NCI-H1694 (cell line): ENCODE measurements at regions not wholly inside any gene's neighbourhood (a gene's known extent, or its start where the extent isn't known, plus 50 kb on each side); places are given as distances from the start of the nearest gene placed in this dataset.
A peak's percentile ranks its signal among the peaks of the same experiment; 100 is the strongest.

ENCODE experiments used
- DNase-seq: peaks from one replicate; lab custom pipeline; 2025; lab: John Stamatoyannopoulos, UW

GRCh38 chr3:8254489-8254888, 247.1 kb upstream of the LMCD1 start:
- no peak for DNase-seq

GRCh38 chr3:8255725-8256124, 245.9 kb upstream of the LMCD1 start:
- DNase-seq = no peak

GRCh38 chr3:8256441-8257071, 245.1 kb upstream of the LMCD1 start:
- DNase-seq = no peak

- no peak for DNase-seq
Measured at GRCh38 chr3:8261018-8261417, 240.6 kb upstream of the LMCD1 start.

- no peak for DNase-seq
Measured at GRCh38 chr3:8266730-8267131, 234.9 kb upstream of the LMCD1 start.

- no peak for DNase-seq
Measured at GRCh38 chr3:8273479-8273878, 228.1 kb upstream of the LMCD1 start.

GRCh38 chr3:8276056-8276455, 225.6 kb upstream of the LMCD1 start:
- no peak for DNase-seq

GRCh38 chr3:8276506-8276905, 225.1 kb upstream of the LMCD1 start:
- DNase-seq = no peak

GRCh38 chr3:8278448-8278847, 223.2 kb upstream of the LMCD1 start:
- no peak for DNase-seq

GRCh38 chr3:8279476-8279875, 222.1 kb upstream of the LMCD1 start:
- DNase-seq = no peak

GRCh38 chr3:8279886-8280550, 221.6 kb upstream of the LMCD1 start:
- no peak for DNase-seq

- no peak for DNase-seq
Measured at GRCh38 chr3:8282541-8283165, 219.0 kb upstream of the LMCD1 start.

GRCh38 chr3:8283193-8283592, 218.4 kb upstream of the LMCD1 start:
- no peak for DNase-seq

GRCh38 chr3:8286086-8286485, 215.5 kb upstream of the LMCD1 start:
- DNase-seq = no peak

GRCh38 chr3:8286749-8287148, 214.9 kb upstream of the LMCD1 start:
- no peak for DNase-seq

GRCh38 chr3:8290611-8291010, 211.0 kb upstream of the LMCD1 start:
- no peak for DNase-seq

GRCh38 chr3:8296461-8296860, 205.2 kb upstream of the LMCD1 start:
- no peak for DNase-seq

- no peak for DNase-seq
Measured at GRCh38 chr3:8298021-8298954, 203.3 kb upstream of the LMCD1 start.

GRCh38 chr3:8301977-8302735, 199.5 kb upstream of the LMCD1 start:
- DNase-seq = peak; percentile 0

- DNase-seq = no peak
Measured at GRCh38 chr3:8303466-8303865, 198.2 kb upstream of the LMCD1 start.

GRCh38 chr3:8305371-8305770, 196.3 kb upstream of the LMCD1 start:
- DNase-seq = no peak
